HG03196 (cell line): ENCODE measurements at regions not wholly inside any gene's neighbourhood (a gene's known extent, or its start where the extent isn't known, plus 50 kb on each side); places are given as distances from the start of the nearest gene placed in this dataset.

Experiments used
- ATAC-seq: cut with Tn5 transposase; IDR thresholded peaks from one replicate; pipeline ENCODE4 v1.9.1; 2021; ENCODE audit not compliant: unreplicated experiment

DNA sequence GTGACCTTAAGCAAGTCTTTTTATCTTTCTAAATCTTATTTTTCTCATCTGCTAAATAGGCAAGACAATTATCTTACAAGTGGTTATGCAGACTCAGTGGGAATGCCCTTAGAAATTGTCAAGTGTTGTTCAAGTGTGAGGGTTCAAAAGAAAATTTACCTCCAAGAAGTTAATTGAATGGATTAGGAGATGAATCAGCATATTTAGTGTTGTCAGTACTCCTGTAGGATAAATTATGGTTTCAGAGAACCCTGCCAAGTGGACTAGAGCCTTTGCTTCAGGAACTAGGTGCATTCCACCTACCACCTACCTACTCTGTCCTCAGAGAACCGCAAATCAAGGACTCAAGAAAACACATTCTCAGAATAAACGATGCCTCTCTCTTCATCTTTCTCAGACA lies 69.8 kb upstream of the KCTD1 start:
- no peak for ATAC-seq

DNA sequence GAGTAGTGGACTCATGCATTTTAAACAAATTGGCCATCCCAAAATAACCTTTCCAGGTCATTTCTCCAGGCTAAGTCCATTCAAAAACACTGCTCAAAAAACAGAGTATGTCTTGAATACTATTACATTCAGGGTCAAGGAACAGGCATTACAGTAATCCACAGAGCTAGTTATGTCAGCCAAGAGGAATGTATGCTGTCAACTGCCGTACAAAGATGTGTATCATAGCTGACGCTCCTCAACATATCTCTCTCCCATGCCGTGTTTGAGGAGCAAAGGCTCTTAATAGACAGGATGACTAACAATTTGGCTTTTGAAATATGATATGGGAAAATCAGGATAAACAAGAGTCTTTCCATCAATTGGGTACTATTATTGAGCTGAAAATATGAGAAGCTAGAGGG lies 68.8 kb upstream of the KCTD1 start:
- no peak for ATAC-seq

DNA sequence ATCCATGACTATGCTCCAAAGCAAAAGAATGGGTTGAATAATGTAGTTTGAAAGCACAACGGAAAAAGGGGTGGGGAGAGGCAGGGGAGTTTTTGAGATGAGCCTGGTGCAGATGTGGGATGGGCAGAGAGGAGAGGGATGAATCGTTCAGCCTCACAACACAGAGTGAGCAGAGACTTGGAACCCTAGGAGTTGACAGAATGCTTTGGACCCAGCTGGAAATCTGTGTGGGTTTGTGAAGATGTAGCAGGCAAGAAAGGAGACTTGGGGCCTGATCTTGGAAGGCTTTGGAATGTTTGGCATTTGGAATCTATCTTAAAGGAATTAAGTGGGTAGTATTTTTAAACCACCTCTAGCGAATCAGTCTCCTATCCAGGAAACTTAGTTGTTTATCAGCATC lies 66.0 kb upstream of the KCTD1 start:
- ATAC-seq: no peak
